GM21423 (cell line): ENCODE measurements at regions not wholly inside any gene's neighbourhood (a gene's known extent, or its start where the extent isn't known, plus 50 kb on each side); places are given as distances from the start of the nearest gene placed in this dataset.

Source experiments
- ATAC-seq: cut with Tn5 transposase; IDR thresholded peaks from one replicate; pipeline ENCODE4 v1.9.1; 2021; ENCODE audit warnings: mild to moderate bottlenecking, moderate library complexity; ENCODE audit not compliant: unreplicated experiment

DNA sequence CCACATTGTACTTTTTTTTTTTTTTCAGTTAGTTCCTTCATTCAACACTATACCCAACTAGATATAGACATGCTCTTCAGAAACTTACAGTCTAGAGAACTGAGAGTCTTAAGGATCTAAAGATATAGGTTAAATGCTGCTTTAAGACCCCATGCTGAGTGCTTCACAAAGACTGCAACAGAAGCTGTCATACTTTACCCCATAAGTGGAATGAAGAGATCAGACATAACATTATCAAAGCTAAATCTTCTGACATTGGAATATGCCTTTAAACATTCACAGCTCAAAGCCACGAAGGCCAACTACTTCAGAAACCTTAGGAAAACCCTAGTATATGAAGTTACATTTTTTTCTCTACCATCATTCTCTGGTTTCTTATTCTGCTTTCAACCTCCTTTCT lies 666.4 kb downstream of the KCNT2 start:
- no peak for ATAC-seq

DNA sequence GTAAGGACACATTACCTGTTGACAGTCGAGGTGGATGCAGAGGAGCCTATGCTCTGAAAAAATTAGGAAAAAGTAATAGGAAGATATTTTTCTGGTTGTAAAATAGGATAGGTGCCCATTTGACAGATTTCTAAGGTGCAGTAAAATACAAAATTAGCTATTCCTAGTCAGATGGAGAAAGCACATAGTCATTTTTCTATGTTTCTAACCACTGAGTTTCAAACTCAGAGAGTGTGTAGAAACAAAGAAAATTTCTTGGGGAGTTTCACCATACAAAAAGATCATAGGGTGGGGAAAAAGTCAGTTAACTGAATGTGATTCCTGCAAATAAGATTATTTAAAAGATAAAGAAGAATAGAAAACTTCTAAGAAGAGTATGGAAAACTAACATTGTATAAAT lies 666.9 kb downstream of the KCNT2 start:
- no peak for ATAC-seq

DNA sequence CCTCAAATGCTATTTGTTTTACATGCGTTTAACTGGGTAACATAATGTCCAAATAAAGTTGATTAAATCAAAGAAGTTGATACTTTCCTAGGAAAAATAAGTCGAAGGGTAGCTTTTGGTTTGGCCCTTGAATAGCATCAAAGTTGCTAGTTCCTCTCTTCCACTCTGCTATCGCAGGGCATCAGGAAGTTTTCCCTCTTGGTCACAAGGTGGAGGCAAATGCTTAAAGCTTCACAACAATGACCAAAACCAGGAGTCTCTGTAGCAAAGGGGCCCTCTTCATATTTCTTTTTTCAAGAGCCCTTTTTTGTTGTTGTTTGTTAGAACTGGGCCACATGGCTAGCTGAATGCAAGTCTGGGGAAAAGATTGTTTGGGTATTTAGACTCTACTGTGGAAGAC lies 668.4 kb downstream of the KCNT2 start:
- ATAC-seq = no peak

DNA sequence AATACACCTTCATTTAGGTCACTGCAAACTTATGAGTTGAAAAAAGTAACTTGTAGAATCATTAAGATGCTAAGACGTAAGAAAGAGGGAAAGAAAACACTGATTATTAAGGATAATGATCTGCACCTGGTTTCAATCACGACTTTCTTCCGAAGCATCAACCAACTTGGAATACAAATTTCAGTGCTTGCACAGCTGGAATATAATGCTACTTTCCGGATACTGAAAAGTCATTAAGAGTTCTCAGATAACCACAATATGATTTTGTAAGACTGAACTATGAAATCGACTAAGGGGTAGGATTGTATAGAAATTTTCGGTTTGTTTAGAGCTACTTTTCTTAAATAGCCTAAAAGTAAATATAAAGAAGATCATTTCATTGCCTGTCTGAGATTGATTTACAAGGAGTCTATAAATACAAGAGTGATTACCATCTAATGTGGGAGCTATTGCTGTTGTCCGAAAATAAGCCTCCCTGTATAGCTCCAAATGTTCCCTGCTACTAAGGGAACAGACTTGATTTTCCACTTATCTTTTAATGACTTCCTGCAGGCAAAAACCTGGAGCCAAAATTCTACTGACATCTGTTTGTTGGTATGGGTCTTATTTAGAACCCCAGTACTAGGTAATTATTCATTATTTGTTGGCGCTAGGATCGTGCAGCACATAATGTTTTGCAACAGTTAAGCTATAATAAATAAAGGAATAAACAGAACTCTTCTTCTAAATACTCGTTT lies 673.3 kb downstream of the KCNT2 start:
- no peak for ATAC-seq

DNA sequence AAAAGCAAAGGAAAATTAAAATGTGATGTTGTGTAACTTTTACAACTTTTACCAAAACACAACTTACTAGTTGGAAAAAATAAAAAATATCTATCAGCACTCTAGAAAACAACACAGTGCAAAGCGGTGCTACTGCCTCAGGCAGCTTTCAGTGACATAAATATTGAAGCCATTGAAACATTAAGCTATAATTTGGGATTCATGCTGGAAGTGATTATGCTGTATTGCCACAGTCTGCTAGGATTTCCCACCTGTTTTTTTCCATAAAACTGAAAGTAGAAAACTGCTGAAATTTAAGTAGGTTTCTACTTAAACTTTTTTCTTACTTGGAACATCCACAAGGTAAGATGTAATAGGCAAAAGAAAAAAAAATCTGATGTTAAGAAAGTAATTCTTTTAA lies 674.4 kb downstream of the KCNT2 start:
- no peak for ATAC-seq

DNA sequence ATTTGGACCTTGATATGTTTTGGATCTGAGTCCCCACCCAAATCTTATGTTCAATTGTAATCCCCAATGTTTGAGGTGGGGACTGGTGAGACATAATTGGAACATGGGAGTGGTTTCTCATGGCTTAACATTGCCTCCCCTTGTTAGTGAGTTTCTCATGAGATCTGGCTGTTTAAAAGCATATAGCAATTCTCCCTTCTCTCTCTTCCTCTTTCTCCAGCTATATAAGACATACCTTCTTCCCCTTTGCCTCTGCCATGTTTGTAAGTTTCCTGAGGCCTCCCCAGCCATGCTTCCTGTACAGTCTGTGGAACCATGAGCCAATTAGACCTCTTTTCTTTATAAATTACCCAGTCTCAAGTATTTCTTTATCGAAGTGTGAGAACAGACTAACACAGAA lies 692.4 kb downstream of the KCNT2 start:
- ATAC-seq = no peak

DNA sequence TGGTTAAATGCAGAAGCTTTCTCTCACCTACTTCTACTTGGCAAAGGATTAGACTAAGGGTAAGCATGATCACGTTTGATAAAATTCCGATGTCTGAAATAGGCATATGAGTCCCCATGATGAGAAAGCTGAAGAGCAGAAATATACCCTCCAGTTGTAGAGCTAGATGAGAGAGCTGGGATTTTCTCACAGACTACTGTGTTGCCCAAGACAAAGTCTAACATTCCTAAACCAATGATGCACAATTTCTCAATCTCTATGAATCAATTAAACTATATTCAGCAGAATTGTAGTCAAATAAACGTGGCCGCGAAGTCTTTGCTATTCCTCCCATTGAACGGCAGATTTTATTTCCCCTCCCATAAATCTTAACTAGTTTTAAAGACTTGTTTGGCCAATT lies 699.2 kb downstream of the KCNT2 start:
- no peak for ATAC-seq

DNA sequence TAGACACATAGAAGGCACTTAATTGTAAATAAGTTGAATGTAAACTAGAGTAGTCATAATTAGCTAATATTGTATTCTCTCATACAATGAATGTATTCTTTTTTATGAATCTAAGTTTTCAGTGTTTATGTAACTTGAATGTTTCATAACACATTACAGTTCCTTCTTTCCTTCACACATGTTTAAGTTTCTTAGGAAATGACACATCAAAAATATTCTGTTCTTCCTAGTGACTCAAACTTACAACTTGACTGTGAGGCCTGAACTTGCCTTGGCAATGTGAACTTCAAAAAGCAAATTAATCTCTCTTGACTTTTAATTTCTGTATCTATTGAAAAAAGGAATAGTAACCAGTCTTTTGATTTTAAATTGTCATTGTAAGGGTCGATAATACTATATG lies 700.1 kb downstream of the KCNT2 start:
- ATAC-seq = no peak

DNA sequence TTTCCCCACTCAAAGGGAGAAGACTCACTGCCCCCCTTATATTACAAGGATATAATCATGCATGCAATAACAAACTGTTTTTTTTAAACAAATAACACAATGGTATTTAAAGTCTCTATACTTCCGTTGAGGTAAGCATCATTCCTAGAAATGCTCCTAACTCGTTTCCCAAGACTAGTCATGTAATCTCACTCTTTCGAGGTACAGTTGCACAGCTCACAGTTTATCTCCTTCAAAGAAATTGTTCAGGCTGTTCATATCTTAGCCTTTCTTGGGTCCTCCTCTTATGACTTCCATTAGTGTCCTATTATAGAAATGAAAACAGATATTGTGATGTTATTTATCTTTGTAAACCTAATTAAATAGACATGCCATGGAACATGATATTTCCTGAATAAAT lies 705.0 kb downstream of the KCNT2 start:
- ATAC-seq = no peak

DNA sequence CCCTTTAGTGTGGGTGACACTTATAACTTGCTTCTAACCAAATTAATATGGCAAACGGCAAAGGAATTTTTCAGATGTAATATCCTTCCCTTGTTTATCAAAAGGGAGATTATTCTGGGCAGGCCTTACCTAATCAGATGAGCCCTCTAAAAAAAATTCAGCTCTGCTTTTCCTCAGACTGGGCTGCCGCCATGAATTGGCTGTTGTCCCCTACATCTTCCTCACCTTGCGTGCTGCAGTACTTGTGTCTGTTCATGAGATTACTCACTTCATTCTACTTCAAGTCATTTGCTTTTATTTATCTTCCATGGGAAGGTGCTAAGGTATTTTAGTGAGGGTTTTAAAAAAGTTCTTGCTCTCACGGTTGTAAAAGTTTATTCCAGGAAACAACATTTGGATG lies 705.5 kb downstream of the KCNT2 start:
- no peak for ATAC-seq

DNA sequence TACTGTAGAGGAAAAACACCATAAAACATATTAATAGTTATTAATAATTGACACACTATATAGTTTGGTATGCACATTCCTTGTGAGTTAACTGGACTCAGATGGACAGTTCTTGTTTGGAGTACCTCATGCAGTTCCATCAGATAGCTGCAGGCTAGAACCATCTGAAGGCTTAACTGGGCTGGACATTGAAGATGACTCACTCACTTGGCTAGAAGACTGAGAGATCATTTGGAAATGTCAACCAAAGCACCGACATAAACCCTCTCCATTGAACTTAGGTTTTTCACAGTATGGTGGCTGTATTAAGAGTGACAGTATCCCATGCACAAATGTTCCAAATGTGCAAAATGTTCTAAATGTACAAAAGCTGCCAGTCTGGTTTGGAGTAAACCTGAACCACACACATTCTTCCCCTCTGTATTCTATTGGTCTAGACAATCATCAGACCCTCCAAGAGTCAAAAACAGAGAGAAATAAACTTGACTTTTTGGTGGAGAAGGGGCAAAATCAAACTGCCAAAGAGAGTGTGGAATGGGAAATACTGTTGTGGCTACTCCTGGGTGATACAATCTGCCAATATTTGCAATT lies 708.4 kb downstream of the KCNT2 start:
- ATAC-seq = no peak

DNA sequence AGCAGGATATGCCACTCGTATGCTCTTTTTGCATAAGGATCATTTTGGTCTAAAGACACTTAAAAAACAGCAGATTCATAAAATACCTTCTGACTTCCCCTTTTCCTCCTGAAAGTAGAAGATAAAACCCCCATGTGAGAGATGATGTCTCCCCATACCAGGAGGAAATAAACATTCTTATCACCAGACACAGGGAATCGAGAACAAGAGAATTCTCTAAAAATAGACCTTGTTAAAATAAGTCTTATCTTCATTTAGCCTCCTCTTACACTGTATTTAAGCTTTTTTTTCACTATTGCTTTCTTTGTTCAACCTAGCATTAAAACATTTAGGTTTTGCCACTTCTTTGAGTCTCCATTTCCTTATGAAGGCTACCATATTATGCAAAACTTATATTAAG lies 709.3 kb downstream of the KCNT2 start:
- ATAC-seq = no peak

DNA sequence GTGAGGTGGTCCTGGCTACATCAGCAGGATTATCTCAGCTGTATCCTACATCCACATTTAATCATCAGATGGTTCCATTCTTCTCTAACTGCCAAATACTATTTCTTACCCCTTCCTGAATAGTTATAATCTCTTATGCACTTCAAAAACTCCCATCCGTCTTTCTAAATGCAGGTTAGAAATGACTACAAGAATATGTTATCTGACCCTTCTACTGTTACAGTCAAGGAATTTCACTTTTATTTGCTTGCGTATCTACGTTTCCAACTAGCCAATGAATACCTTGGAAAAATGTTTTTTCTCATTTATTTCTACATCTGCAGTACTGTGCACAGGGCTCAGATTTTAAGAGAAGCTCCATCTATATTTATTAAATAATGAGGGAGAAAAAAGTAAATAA lies 709.9 kb downstream of the KCNT2 start:
- no peak for ATAC-seq

DNA sequence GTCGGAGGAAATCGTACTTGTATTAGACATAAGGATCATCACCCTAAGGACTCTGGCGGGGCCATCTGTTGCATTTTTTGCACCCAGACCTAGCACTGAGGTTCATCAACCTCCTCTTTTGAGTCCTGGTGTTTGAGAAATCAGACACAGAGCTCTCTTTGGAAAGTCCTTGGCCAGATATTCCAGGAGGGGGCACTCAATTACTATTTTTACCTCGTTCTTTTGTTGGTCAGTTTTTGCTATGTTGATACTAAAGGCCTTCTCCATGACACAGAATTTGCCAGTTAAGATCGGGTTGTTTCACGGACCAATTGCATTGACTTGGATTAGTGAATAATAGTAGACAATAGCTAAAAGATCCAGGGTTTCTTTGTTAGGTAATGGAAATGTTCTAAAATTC lies 711.2 kb downstream of the KCNT2 start:
- ATAC-seq = no peak

DNA sequence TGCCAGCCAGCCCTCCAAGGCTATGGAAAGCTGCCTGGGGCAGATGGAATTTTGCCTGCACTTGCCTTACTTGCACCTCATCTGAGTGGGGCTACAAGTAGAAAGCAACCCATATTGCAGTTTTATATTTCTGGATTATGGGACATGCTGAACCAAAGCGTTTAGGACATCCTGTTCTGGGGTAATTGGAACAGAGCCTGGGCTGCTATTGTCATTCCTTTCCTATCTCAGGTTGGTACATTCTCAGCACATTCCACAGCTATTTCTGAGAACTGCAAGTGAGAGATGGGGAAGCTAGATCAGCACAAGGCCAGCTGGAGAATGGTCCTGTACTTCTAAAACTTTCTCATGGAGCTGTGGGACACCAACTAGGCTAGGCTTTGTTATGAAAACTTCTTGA lies 713.8 kb downstream of the KCNT2 start:
- ATAC-seq = no peak

DNA sequence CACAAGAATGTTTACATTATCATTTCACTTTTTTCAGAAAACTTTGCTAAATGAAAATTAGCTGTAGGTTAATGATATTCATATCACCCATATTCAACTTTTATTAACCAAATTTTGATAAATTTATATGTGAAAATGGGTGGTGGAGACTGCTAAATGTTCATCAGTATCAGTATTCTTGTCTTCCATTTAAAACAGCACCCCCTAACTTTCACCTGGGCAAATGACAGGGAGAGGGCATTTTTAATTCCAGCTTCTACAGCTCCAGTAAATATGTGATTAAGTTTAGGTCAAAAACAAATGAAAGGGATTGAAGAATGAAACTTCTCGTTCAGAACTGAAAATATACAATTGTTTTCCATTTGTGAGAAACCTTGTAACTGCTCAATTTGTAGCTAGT lies 722.2 kb downstream of the KCNT2 start:
- ATAC-seq = no peak

DNA sequence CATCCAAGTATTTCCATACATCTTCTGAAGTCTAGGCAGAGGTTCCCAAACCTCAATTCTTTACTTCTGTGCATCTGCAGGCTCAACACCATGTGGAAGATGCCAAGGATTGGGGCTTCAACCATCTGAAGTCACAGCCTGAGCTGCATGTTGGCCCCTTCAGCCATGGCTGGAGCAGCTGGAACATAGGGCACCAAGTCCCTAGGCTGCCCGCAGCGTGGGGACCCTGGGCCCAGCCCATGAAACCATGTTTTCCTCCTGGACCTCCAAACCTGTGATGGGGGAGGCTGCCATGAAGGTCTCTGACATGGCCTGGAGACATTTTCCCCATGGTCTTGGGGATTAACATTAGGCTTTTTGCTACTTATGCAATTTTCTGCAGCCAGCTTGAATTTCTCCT lies 729.8 kb downstream of the KCNT2 start:
- ATAC-seq = no peak

DNA sequence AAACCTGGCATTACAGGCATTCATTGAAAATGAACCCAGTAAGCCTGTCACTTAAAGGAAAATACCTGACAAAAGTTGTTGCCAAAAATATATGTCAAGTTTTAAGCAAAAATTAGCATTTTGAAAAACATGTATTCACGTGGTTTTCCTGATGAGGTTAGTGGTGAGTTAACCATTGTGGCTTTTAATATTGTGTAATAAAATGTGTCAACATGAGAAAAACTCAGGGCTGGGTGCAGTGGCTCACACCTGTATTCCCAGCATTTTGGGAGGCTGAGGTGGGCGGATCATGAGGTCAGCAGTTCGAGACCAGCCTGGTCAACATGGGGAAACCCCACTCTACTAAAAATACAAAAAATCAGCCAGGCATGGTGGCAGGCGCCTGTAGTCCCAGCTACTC lies 731.4 kb downstream of the KCNT2 start:
- no peak for ATAC-seq

DNA sequence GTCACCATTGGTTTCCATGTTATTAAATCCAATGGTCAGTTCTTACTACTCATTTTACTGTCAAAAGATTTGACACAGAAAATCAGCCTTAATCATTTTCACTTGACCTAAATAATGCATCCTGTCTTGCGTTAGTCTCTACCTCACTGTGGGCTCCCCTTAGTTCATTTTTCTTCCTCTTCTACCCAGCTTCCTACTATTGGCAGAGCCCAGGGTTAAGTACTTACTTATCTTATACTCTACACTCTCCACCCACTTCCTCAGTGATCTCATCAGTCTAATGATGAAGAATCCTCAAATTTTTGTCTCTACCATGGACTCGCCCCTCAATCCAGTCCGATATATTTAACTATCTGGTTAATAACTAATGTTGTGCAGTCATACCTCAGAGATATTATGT lies 735.9 kb downstream of the KCNT2 start:
- ATAC-seq = no peak

DNA sequence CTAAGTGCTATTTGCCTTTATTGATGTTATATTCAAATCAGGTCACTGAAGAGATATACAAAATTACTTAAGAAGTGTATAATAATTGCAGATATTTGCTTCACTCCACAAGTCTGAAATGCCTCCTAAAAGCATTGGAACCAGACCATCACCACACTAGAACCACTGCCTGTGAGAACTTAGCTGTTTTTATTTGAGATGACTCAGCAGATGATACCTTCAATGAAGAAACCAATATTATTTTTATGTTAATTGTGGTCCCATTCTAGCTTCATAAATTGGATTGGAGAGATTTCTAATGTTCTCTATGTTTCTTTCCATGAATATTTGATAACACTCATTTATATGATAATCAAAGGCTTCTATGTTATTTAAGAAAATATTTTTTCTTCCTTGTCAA lies 740.6 kb downstream of the KCNT2 start:
- ATAC-seq = no peak

DNA sequence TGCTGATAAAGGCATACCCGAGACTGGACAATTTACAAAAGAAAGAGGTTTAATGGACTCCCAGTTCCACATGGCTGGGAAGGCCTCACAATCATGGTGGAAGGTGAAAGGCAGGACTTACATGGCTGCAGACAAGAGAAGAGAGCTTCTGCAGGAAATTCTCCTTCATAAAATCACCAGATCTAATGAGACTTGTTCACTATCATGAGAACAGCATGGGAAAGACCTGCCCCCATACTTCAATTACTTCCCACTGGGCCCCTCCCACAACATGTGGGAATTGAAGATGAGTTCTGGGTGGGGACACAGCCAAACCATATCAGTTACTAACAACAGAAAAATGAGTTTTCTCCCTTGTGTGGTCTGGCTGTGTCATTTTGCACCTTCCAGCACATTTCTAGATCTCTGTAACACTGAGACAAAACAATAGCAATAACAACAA lies 741.4 kb downstream of the KCNT2 start:
- ATAC-seq = no peak

DNA sequence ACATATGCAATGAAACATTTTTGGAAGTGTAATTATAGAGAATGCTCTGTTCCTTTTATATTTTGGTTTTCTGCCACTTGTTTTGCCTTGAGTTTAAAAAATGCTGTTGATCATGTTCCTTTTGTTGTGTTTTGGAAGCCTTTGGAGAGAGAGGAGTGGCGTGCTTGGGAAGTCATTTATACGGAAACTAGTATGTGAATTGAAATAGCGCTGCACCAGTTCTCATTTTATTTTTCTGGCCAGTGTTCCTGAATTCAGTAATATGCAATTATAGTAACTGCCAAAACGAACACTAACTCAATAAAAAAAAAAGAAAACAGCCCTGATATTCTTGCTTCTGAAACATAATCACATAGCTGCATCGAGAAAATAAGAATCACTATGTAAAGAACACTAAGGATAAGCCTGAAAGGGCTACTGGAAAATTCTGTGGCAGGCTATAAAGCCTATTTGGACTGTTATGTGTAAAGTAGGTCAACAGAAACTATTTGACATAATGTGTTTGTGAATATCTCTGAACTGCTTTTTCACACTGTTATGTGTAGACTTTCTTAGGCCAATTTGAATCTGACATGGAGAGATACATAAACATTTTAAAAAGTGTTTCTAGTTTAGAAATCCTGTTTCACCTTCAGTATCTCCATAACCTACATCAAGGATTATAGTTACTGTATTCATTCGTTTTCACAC lies 742.0 kb downstream of the KCNT2 start:
- ATAC-seq = no peak
